ENCODE measurements at regions not wholly inside any gene's neighbourhood (a gene's known extent, or its start where the extent isn't known, plus 50 kb on each side); places are given as distances from the start of the nearest gene placed in this dataset.

DNA sequence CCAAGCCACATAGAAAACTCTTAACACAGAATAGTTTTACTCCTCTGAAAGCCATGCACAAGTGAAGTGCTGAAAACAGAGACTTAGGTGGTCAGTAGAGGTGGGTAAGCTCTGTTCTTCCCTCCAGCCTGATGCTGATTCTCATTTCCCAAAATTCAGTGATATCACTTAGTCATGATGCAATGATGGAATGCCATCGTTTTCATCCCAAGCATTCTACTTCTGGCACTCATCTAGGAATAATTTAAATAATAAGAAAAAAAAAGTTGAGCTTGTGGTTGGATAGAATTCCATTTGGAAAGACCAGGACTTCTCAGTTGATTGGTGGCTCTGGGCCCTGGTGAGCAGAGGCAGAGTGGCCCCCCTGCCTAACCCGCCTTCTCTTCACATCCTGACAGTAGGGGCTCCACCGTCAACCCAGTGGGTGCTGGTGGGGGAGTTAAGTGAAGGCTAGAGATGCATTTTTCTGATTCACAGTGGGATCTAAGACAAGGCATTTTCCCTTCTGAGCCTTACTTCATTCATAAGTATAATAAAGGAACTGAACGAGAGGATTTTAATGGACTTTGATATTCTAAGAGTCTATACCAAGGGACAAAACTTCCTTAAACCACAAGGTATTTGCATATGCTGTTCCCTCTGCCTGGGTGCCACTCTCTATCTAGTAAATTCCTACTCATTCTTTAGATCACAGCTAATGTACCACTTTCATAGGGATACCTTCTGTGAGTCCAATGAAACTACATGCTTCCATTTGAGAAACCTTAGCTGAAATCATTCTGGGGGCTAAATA lies 310.3 kb upstream of the DYNLRB2 start:
- Histone ChIP-seq H3K36me3 (ENCODE audit: control insufficient read depth, insufficient read depth, low read length) (no peaks in the 10 kb centered on the region), H3K4me1 (ENCODE audit: control insufficient read depth, insufficient read depth, low read length, poor library complexity, severe bottlenecking) (no peaks in the 10 kb centered on the region), H3K4me3 (ENCODE audit: extremely low read depth, insufficient read depth, low read length, poor library complexity, severe bottlenecking) (no peak overlapping the region), H3K9me3 (ENCODE audit: control insufficient read depth, low read length) (no peaks in the 10 kb centered on the region), H3K27ac (ENCODE audit: low read depth, low read length, severe bottlenecking) (no peak overlapping the region)
- no CpG with 5 or more reads among the region's 4 CpGs for WGBS, 2 experiments (ENCODE audit: insufficient coverage in 2 of 2)

DNA sequence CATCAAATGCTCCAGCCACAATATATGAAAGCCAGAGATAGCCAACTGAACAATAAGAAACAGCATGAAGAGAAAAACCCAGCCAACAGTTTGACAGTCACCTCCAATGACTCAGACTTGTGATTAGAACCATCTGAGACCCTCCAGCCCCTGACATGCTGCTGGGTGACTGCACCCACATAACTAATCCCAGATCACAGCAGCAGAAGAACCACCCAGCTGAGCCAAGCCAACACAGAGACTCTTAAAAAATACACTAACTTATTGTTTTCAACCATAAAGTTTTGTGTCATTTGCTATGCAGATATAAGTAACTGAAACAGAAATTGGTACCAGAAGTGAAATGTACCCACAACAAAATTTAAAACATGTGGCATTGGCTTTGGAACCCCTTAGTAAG lies 314.3 kb upstream of the DYNLRB2 start:
- Histone ChIP-seq H3K4me1 (ENCODE audit: control insufficient read depth, insufficient read depth, low read length, poor library complexity, severe bottlenecking) (no peaks in the 10 kb centered on the region), H3K27ac (ENCODE audit: low read depth, low read length, severe bottlenecking) (no peak overlapping the region), H3K36me3 (ENCODE audit: control insufficient read depth, insufficient read depth, low read length) (no peaks in the 10 kb centered on the region), H3K9me3 (ENCODE audit: control insufficient read depth, low read length) (no peaks in the 10 kb centered on the region), H3K4me3 (ENCODE audit: extremely low read depth, insufficient read depth, low read length, poor library complexity, severe bottlenecking) (no peak overlapping the region)

DNA sequence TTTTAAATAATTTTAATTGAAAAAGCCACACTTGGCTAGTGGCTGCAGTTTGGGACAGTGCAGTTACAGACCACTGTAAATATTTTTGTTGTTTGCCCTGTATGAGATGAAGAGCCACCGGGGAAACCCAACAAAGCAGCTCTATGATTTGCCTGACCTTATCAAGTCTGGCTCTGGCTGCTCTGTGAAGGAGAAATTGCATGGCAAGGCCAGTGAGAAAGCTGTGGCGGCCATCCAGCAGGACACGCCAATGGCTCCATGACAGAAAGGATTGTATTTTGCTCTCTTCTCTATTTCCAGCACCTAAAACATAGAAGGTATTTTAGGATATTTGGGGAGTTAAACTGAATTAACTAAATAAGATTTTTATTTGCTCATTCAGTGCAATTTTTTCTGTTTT lies 330.0 kb upstream of the DYNLRB2 start:
- Histone ChIP-seq H3K27ac (ENCODE audit: low read depth, low read length, severe bottlenecking) (no peak overlapping the region), H3K4me3 (ENCODE audit: extremely low read depth, insufficient read depth, low read length, poor library complexity, severe bottlenecking) (no peak overlapping the region), H3K4me1 (ENCODE audit: control insufficient read depth, insufficient read depth, low read length, poor library complexity, severe bottlenecking) (no peaks in the 10 kb centered on the region), H3K9me3 (ENCODE audit: control insufficient read depth, low read length) (no peaks in the 10 kb centered on the region), H3K36me3 (ENCODE audit: control insufficient read depth, insufficient read depth, low read length) (no peaks in the 10 kb centered on the region)
- 64 to 85% methylated on average over 1 to 2 of the region's 3 CpGs for WGBS, 2 experiments (ENCODE audit: insufficient coverage in 2 of 2)

DNA sequence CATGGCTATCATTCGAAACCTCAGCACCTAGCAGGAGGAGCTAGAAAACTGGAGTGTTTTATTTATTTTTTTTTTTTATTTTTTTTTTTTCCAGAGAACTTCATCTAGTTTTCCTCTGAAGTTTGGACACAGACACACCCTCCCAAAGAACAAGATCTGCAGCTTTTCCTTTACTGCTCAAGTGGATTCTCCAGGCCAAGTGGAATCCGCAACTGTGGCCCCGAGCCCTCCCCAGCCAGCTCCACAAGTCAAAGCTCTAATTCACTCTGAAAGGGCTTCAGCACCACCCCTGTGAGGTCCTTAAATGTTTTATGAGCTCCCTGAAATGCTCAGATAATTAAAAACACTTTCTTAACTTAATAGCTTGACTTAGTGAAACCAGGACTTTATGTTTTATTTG lies 332.1 kb upstream of the DYNLRB2 start:
- H3K27ac ChIP-seq (ENCODE audit: low read depth, low read length, severe bottlenecking): no peak overlapping the region
- WGBS, 2 experiments (ENCODE audit: insufficient coverage in 2 of 2): 100% methylated on average over 2 of the region's 3 CpGs; no CpG with 5 or more reads in 1 of the 2 experiments
- no peaks in the 10 kb centered on the region for H3K36me3 ChIP-seq (ENCODE audit: control insufficient read depth, insufficient read depth, low read length)
- H3K4me1 ChIP-seq (ENCODE audit: control insufficient read depth, insufficient read depth, low read length, poor library complexity, severe bottlenecking): no peaks in the 10 kb centered on the region
- no peaks in the 10 kb centered on the region for H3K9me3 ChIP-seq (ENCODE audit: control insufficient read depth, low read length)
- H3K4me3 ChIP-seq (ENCODE audit: extremely low read depth, insufficient read depth, low read length, poor library complexity, severe bottlenecking): no peak overlapping the region

DNA sequence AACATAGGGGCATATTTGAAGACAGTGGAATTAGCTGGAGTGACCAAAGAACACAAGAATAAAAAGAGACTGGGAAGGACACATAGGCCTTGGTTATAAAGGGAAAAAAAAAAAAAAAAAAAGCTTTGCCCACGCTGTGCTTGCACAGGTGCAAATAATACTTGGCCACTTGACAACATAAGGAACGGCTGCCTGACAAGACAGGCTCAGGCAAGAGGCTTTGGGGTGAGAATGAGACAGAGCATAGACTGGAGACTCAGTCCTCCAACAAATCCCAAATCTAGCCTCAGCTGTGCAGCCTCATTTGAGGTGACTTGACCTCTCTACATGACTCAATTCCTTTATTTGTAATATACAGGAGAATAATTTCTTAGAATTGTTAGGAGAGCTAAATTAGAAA lies 332.8 kb upstream of the DYNLRB2 start:
- no peaks in the 10 kb centered on the region for H3K9me3 ChIP-seq (ENCODE audit: control insufficient read depth, low read length)
- no peaks in the 10 kb centered on the region for H3K36me3 ChIP-seq (ENCODE audit: control insufficient read depth, insufficient read depth, low read length)
- H3K27ac ChIP-seq (ENCODE audit: low read depth, low read length, severe bottlenecking): no peak overlapping the region
- WGBS, 2 experiments (ENCODE audit: insufficient coverage in 2 of 2): 75% methylated on average over 1 of the region's 2 CpGs; no CpG with 5 or more reads in 1 of the 2 experiments
- H3K4me1 ChIP-seq (ENCODE audit: control insufficient read depth, insufficient read depth, low read length, poor library complexity, severe bottlenecking): no peaks in the 10 kb centered on the region
- no peak overlapping the region for H3K4me3 ChIP-seq (ENCODE audit: extremely low read depth, insufficient read depth, low read length, poor library complexity, severe bottlenecking)

DNA sequence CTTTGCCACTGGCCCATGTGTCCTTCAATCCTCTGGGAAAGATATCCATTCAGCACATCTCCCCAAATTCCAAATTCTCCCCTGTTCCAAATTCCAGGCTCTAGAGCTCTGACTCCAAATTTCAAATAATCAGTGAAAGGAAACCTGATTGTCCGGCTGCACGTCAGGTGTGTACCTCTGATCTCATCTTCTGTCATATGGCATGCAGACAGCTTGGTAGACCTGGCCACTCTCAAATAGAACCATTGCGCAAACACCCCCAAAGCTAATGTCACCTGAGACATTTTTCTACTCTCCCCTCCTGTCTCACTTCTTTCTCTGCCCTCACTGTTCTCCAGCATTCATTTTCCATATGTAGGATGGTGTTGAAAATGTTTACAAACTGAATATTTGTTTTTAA lies 337.0 kb upstream of the DYNLRB2 start:
- H3K36me3 ChIP-seq (ENCODE audit: control insufficient read depth, insufficient read depth, low read length): no peaks in the 10 kb centered on the region
- 92 to 100% methylated on average over 2 to 3 of the region's 3 CpGs for WGBS, 2 experiments (ENCODE audit: insufficient coverage in 2 of 2)
- H3K27ac ChIP-seq (ENCODE audit: low read depth, low read length, severe bottlenecking): no peak overlapping the region
- no peaks in the 10 kb centered on the region for H3K4me1 ChIP-seq (ENCODE audit: control insufficient read depth, insufficient read depth, low read length, poor library complexity, severe bottlenecking)
- H3K9me3 ChIP-seq (ENCODE audit: control insufficient read depth, low read length): no peaks in the 10 kb centered on the region
- no peak overlapping the region for H3K4me3 ChIP-seq (ENCODE audit: extremely low read depth, insufficient read depth, low read length, poor library complexity, severe bottlenecking)

DNA sequence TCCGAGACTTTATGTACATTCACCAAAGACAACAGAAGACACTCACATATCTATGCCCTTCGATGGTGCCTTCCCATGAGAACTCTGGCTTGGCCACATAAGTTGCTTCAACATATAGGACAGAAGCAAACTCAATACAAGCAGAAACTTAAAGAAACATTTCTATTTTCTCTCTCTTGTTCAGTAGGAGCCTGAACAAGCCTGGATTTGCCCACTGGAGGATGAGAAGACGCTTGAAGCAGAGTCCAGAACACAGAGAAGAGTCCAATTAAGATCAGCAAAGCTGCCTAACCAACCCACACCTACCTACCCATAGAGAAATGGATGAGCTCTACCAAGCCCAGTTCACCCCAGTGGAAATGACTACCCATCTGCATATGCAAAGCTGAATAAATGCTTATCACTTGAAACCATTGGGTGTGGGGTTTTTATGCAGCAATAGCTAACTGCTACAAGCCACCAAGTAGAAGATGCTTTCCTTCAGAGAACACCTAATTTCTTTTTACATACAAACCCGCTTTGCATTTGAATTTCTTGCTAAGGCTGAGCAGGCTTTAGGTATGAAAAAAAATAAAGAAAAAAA lies 337.9 kb upstream of the DYNLRB2 start:
- H3K4me3 ChIP-seq (ENCODE audit: extremely low read depth, insufficient read depth, low read length, poor library complexity, severe bottlenecking): no peak overlapping the region
- no peak overlapping the region for H3K27ac ChIP-seq (ENCODE audit: low read depth, low read length, severe bottlenecking)
- no peaks in the 10 kb centered on the region for H3K4me1 ChIP-seq (ENCODE audit: control insufficient read depth, insufficient read depth, low read length, poor library complexity, severe bottlenecking)
- H3K36me3 ChIP-seq (ENCODE audit: control insufficient read depth, insufficient read depth, low read length): no peaks in the 10 kb centered on the region
- H3K9me3 ChIP-seq (ENCODE audit: control insufficient read depth, low read length): no peaks in the 10 kb centered on the region
- WGBS, 2 experiments (ENCODE audit: insufficient coverage in 2 of 2): 74 to 100% methylated on average over 2 to 3 of the region's 4 CpGs

DNA sequence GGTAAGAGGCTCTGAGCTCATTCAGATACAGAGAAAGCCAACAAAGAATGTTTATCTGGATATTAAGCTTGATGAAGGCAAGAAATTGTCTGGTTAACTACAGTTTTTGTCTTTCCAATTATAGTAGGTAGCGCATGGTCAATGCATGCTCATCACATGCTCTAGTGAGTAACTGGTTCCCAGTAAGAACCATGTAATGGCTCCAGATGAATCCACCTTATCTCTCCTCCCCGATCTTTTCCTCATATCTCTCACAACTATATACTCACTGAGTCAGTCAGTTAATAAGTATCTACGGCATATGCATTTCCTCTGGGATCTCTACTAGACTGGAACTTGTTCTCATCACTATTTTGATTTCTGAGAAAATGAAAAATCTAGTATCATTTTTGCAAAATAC lies 340.7 kb upstream of the DYNLRB2 start:
- H3K4me3 ChIP-seq (ENCODE audit: extremely low read depth, insufficient read depth, low read length, poor library complexity, severe bottlenecking): no peak overlapping the region
- no peaks in the 10 kb centered on the region for H3K4me1 ChIP-seq (ENCODE audit: control insufficient read depth, insufficient read depth, low read length, poor library complexity, severe bottlenecking)
- no peaks in the 10 kb centered on the region for H3K36me3 ChIP-seq (ENCODE audit: control insufficient read depth, insufficient read depth, low read length)
- H3K9me3 ChIP-seq (ENCODE audit: control insufficient read depth, low read length): no peaks in the 10 kb centered on the region
- H3K27ac ChIP-seq (ENCODE audit: low read depth, low read length, severe bottlenecking): no peak overlapping the region
- 70 to 75% methylated on average over 2 of the region's 3 CpGs for WGBS, 2 experiments (ENCODE audit: insufficient coverage in 2 of 2)

DNA sequence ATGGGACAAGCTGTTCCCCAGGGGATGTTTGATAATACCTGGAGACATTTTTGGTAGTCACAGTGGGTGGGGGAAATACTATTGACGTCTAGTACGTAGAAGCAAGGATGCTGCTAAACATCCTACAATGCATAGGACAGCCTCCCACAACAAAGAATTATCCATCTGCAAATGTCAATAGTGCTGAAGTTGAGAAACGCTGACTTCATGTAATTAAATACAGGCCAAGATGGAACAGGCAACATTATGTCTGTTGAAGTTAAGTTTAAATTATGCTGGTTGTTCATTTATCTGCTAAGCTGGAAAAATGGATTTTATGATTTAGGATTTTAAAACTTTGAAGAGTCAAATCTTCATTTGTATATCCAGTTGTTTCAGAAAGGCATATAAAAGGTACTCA lies 341.2 kb upstream of the DYNLRB2 start:
- Histone ChIP-seq H3K27ac (ENCODE audit: low read depth, low read length, severe bottlenecking) (no peak overlapping the region), H3K9me3 (ENCODE audit: control insufficient read depth, low read length) (no peaks in the 10 kb centered on the region), H3K36me3 (ENCODE audit: control insufficient read depth, insufficient read depth, low read length) (no peaks in the 10 kb centered on the region), H3K4me1 (ENCODE audit: control insufficient read depth, insufficient read depth, low read length, poor library complexity, severe bottlenecking) (no peaks in the 10 kb centered on the region), H3K4me3 (ENCODE audit: extremely low read depth, insufficient read depth, low read length, poor library complexity, severe bottlenecking) (no peak overlapping the region)
- WGBS, 2 experiments (ENCODE audit: insufficient coverage in 2 of 2): 100% methylated on average over 1 of the region's 3 CpGs

DNA sequence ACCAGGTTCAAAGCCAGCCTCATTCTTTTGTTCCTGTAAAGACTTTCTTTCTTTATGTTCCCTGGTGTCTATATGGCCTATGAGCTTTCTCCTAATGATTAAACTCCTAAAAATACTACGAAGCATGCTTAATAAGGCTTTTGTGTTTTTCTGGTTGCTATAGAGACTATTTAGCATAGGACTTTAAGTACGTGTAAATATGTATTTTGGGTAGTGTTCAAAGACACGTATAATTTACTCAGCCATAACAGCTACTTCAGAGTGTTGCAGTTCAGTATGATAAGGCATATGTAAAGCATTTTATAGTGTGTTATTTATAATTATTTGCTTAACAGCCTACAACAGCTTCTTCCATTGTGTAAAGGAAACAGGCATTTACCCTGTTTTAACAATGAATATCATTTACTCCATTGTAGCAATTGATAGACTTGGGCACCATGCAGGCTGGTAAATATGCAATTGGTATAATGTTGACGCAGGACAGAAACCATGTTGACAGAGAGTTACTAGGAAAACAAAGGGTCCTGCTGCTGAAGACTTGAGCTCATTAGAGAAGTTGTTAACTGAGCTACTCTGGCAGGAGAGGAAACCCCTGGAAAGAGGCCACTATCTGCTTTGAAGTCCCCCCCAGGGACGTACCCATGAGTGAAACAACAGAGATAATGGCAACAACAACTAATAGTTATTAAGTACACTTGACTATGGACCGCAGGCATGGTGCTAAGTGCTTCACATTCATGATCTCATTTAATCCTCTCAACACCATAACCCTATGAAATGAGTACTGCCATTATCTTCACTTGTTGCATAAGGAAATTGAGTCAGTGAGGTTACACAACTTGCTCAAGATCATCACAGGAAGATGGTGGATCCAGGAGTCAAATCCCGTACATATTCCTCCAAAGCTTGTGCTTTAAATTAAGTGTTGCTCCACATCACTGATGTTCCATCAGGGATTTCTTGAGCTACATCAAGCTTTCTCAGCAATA lies 342.2 kb upstream of the DYNLRB2 start:
- 53 to 63% methylated on average over 4 of the region's 7 CpGs for WGBS, 2 experiments (ENCODE audit: insufficient coverage in 2 of 2)
- no peaks in the 10 kb centered on the region for H3K9me3 ChIP-seq (ENCODE audit: control insufficient read depth, low read length)
- no peak overlapping the region for H3K27ac ChIP-seq (ENCODE audit: low read depth, low read length, severe bottlenecking)

More for the DNA sequence above, 342.2 kb upstream of the DYNLRB2 start:
- no peak overlapping the region for H3K4me3 ChIP-seq (ENCODE audit: extremely low read depth, insufficient read depth, low read length, poor library complexity, severe bottlenecking)
- no peaks in the 10 kb centered on the region for H3K36me3 ChIP-seq (ENCODE audit: control insufficient read depth, insufficient read depth, low read length)
- no peaks in the 10 kb centered on the region for H3K4me1 ChIP-seq (ENCODE audit: control insufficient read depth, insufficient read depth, low read length, poor library complexity, severe bottlenecking)

Data from mesodermal cell (in vitro differentiated cells).